Non-pigmented ciliary epithelial cell (primary cell): ENCODE measurements at regions not wholly inside any gene's neighbourhood (a gene's known extent, or its start where the extent isn't known, plus 50 kb on each side); places are given as distances from the start of the nearest gene placed in this dataset.

ENCODE experiments used
- DNase-seq: peaks from one replicate; pipeline ENCODE4 v3.0.0-alpha.2; 2010; ENCODE audit warnings: low read depth

DNA sequence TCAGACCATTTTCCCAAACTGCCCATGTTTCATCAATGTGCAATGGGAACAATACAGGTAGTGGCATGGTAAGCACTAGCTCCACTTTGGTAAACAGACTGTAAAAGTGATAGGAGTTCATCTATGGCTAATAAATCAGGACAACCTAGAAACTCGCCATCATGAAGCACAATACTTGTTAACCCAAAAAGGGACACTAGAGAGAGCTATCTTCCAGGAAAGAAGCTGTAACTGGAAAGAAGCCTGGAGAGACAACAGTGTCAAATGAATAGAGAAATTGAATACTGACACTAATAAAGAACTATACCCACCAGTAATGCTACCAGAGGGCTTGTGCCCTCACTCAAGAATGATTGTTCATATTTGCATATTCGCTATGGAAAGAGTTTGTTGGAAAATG lies 164.7 kb upstream of the RGS18 start:
- no peak for DNase-seq

DNA sequence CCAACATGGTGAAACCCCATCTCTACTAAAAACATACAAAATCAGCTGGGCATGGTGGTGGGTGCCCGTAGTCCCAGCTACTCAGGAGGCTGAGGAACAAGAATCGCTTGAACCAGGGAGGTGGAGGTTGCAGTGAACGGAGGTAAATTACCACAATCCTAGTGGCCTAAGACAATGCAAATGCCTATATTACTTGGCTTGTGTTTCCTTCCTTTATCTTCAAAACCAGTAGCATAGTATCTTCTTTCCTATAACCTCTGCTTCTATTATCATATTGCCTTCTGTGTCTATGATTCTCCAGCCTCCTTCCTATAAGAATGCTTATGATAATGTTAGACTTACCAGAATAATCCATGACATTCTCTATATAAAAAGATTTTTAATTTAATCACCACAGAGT lies 156.2 kb upstream of the RGS18 start:
- DNase-seq = no peak

DNA sequence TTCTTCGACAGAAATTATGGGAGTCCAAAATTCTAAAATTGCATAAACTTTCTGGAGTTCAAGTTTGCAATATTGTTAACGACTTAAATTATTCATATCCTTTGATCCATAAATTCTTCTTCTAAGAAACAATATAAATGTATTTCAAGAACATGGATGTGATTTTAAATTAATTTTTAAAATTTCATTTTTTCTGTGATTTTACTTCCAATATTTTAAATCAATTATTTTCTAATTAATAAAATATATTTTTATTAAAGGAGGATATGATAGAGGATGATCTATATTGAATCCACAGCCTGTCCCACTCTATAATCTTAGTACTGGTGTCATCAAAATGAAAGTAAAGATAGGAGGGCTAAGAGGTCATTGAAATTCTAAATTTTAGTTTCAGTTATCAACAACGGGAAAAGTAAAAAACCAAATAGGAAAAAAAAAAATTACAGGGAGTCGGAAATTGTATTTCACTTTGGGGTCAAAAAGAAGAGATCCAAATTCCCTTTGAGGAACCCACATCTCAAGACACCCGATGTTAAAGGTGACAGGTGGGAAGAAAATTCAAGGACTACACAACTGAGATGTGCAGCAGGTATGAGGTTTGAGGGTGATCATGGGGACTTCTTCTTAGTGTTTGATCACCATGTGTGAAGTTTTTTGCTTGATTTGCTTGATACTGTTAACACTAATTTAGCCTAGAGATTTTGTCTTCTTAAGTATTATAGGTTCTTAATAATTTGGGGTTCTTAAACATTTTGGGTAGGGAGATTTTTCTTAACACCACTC lies 154.8 kb upstream of the RGS18 start:
- DNase-seq = no peak

DNA sequence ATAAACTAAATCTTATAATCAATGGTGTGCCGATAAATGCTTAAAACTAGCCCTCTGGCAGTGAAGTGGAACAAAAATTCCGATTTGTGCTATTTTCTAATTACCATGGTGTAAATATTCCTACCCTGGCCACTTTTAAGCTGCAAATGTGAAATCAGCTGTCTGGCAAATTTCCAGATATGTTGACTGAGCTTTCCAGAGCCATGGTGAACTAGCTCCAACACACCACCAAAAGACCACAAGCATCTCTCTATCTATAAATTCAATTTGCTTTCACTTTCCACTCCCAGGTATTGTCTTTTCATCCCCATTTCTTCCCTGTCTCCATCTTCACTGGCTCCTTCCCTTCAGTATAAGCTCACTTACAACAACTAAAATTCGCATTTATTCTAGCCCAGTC lies 152.3 kb upstream of the RGS18 start:
- no peak for DNase-seq

DNA sequence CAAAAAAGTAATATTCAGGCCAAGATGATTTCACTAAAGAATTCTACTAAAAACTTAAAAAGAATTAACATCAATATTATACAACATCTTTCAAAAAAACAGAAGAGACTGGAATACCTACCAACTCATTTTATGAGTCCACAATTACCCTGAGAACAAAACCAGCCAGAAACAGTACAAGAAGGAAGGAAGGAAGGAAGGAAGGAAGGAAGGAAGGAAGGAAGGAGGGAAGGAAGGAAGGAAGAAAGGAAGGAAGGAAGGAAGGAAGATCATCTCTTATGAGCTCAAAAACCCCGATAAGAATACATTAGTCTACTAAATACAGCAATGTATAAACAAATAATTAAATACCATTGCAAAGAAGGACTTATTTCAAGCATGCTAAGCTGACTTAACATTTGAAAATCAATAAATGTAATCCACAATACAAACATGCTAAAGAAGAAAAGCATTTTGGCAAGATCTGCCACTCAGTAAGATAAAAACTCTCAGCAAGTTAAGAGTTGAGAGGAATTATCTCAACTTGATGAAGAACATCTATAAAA lies 149.9 kb upstream of the RGS18 start:
- no peak for DNase-seq

DNA sequence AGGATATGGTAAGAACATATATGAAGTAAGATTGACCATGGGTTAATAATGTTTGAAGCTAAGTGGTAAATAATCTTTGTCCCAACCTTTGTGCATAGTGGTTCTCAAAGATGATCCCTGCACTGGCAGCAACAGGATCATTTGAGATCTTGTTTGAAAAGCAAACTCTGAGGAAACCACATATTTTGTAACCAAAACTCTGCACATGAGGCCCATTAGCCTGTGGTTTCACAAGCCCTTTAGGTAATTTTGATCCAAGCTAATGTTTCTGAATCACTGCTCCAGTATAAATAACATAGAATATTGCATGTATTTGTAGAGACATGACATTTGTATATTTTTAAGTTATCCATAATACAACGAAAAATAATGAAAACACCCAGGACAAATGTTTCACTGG lies 147.9 kb upstream of the RGS18 start:
- no peak for DNase-seq

DNA sequence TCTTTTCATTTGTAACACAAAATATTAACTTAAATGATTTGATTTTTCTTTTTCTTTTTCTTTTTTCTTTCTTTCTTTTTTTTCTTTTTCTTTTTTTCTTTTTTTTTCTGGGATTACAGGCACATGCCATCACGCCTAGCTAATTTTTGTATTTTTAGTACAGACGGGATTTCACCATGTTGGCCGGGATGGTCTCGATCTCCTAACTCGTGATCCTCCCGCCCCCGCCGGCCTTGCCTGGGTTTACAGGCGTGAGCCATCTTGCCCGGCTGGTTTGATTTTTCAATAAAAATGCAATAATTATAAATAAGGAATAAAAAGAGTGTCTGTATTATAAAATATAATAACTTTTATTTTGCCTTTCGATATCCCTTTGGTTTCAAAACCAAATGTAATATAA lies 146.7 kb upstream of the RGS18 start:
- no peak for DNase-seq

DNA sequence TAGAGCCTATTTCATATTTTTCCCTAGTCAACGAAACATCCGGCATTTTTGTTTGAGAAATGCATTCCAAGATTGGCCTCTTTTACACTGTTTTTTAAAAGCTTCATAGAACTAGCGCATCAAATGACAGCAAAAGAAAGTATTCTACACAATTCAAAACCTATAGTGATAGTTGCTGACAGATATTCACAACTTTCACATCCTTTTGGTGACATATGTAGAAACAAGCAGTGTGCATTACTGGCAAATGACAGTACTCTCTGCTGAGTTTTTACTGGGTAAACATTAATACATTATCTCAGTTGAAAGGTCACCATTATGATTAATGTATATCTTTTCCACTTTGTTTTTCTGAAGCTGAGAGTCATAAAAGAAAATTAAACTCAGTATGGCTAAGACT lies 135.4 kb upstream of the RGS18 start:
- no peak for DNase-seq

DNA sequence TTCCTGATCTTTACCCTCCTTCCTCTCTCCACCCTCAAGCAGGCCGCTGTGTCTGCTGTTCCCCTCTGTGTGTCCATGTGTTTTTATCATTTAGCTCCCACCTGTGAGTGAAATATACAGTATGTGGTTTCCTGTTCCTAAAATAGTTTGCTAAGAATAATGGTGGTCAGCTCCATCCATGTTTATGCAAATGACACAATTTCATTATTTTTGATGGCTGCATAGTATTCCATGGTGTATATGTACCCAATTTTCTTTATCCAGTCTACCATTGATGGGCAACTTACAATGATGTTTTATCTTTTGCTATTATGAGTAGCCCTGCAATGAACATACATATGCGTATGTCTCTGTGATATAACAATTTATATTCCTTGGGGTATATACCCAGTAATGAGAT lies 133.4 kb upstream of the RGS18 start:
- DNase-seq = no peak

DNA sequence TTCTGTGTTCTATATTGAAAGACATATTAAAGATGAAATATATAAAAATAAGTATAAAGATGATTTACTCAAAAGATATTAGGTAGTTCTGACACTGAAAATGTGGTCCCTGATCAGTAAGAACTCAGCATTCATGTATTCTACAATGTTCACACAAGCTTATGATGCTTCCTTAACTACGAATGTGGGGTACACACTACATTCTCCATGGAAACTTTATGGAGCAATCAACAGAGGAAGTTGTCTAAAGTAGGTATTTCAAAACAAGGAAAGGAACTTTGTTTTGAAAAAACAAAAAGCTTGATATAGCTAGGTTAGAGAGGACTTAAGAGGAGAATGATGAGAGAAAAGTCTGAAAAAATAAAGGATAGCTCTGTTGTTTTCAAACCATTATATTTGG lies 119.7 kb upstream of the RGS18 start:
- no peak for DNase-seq

DNA sequence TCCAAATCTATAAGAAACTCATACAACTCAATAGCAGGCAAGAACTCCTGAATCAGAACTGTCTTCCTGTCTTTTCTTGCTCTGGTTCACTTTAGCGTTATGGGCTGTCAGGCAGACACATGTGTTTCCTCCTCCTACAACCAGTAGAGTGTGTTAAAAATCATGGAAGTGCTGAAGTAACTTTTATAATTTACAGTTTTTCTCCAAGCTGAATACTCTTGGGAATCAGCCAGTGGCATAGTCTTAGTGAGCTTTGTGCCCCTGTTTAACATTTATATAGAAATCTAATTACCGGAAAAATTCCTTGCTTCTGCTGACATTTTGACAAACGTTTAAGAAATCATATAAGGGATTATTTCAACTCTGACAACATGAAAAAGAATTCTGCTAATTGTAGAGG lies 113.1 kb upstream of the RGS18 start:
- DNase-seq = no peak

DNA sequence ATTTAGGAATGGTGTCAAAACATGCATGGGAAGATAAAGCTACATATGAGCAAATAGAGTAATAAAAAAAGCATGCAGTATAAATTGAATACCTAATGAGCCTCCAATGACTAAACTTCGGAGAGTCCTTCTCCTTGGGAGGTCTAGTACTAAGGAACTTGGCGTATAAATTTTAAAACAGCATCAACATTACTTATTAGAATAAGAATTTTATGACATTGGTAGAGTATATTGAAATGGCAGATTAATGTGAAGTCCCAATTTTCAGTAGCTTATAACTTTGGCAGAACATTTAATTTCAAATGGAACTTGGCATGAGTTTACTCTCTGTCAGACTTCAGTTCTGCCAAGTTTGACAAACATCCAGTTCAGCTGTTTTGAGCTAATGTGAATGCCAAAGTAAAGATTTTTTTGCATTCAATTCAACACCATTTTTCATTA lies 104.7 kb upstream of the RGS18 start:
- no peak for DNase-seq

DNA sequence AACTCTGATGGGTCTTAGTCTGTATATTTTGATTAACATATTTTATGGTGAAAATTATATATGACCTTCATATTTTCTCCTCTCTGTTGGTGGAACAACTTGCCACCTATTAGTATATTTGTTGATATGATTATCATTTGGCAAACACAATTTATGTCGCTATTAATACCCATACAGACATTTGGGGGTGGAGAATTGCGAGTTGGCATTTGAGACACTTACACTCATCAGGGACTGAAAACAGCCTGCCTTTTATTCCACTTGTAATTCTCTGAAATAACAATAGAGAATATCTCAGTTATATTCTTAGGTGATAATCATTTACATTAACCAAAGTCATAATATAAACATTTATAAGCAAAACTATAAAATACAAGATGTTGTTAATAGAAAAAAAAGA lies 100.5 kb upstream of the RGS18 start:
- no peak for DNase-seq

DNA sequence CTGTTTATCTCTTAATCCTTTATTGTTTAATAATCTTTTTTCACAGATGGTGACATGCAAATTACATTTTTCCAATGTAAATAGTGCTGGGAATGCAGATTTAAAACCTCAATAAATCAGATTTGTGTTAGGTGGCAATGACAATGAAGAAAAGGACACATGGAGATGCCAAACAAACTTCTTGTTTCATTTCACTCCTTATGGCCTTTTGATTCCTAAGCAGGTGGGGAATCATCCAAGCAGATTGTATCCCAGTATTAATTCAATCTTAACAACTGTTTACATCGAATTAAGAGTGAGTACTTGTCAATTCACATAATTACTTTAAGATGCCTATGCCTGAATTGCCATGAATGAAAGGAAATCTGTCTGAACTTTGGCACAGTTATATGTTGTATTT lies 98.9 kb upstream of the RGS18 start:
- no peak for DNase-seq

DNA sequence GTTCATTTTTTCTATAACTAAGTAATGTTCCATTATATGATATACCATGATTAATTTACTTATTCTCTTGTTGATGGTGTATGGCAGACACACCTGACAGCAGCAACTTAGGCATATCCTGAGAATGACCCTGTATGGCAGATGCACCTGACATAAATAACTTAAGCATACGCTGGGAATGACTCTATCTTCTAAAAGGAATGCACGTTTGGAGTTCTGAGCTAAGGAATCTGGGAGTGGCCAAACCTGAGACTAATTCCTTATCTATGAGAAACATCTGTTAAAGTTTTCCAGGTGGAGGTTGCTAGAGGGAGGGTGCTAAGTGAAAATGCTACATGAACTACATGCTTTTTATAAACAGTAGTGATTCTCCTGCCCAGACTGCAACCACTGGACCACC lies 96.7 kb upstream of the RGS18 start:
- no peak for DNase-seq

DNA sequence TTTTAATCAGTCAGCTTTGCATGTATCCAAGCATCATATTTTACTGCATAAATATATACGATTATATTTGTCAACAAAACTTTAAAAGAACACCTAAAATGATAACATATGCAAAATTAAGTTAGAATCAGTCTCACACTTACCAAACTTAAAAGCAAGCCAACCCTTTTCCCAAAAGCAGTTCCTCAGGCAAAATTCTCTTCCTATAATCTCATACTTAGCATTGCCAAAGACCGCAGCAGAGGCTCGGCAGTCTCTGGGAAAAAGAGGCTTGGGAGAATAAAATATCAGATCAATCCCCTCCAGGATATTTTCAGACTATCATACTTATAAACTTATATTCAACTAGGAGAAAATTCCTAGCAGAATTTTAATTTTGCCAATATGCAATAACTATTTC lies 93.2 kb upstream of the RGS18 start:
- DNase-seq = no peak

DNA sequence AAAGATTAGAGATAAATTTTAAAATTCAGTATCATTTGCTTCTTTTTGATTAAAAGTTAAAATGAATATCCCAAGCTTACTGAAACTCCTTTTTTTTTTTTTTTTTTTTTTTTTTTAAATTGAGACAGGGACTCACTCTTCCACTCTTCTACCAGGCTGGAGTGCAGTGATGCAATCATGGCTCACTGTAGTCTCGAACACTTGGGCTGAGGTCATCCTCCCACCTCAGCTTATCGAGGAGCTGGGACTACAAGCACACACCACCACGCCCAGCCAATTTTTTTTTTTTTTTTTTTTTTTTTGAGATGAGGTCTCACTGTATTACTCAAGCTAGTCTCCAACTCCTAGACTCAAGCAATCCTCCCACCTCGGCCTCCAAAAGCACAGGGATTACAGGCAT lies 92.1 kb upstream of the RGS18 start:
- no peak for DNase-seq

DNA sequence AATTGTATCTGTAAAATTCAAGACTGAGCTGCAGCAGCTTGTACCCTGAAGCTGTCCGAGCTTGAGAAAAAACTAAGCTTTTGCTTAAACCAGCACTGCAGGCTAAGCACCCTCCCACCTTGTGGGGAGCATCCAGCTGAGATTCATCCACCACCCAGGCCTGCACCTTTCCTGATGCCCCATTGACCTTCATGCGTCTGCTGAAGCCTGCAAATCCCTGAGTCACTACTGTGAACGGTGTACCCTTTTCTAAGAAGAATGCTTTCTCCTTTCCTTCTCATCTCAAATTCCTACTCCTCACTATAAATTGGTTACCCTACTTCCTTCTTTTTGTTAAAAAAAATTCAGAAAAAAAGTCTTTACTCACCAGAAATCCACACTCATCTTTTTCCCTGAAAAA lies 90.9 kb upstream of the RGS18 start:
- DNase-seq = no peak

DNA sequence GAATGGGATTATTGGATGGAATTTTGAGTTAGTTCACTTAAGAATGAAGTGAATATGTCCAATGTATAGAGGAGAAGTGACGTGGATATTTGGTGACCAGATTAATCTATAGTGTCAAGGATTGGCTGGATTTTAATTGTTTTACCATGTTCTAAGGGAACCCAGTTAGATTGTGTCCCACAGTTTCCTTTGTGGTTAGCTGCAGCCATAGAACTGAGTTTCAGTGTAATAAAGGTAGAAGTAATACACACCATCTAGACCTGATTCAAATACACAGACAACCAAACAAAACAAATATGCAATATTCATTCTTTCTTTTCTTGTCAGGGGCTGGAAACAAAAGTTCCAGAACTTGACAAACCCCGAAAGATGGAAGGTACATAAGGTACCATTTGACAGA lies 88.0 kb upstream of the RGS18 start:
- DNase-seq = no peak

DNA sequence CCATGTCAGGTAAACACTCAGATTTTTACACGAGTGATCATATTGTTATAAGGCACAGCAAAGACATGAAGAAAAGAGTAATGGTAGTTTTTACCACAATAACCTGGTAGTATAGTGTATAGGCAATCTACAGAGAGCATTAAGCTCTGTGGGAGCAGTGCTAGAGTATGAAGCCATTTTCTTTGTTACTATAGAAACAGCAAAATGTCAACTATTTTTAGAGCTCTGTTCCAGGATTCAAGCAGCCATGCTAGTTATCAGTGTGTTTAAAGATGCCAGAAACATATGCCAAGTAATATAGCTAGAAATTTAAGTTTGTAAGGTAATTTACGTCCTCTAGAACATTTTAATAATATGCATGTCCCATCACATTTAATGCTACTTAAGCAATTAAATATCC lies 77.6 kb upstream of the RGS18 start:
- DNase-seq = no peak

DNA sequence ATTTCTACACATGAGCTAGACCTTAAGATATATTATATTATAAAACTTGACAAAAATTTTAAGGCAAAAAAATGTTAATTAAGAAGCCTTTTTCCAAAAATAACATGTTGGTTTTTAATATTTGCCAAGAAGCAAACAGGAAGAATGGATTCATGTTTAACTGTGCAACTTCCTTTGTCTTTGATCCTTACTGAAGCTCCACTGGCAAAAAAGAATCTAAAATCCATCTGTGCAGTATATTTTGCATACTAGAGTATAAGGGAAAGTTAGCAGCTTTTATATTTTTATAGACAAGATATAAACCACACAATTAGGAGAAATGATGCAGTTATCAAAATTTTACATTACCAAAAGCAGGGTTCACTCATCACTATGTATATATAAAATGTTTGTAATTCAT lies 76.9 kb upstream of the RGS18 start:
- DNase-seq = no peak

DNA sequence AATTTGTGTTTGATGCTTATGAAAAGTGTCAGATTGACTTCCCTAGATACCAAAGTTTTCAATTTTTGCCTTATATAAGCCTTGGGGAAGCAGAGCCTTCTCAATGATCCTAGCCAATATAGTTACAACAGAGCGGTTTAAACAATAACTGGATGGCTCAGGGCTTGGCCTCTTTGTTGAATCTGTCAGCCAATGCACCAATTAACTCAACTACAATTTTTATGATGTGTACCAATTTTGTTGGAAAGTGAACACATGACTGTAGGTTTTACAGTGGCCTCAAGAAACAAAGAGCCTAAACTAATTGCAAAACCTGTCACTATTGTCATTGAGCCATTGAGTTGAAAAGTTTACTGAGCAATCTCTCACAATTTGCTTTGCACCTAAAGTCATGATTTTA lies 71.6 kb upstream of the RGS18 start:
- DNase-seq = no peak

DNA sequence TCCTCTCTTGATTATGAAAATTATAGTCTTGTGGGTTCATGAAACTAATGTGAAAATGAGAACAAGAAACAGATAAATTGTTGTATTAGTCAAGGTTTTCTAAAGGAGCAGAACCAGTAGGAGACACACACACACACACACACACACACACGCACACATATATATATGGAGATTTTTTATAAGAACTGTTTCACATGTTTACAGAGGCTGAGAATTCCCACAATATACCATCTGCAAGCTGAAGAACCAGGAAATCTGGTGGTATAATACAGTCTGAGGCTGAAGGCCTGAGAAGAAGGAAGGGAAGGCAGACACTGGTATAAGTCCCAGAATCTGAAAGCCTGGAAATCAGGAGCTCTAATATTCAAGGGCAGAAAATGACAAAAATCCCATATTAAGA lies 70.9 kb upstream of the RGS18 start:
- no peak for DNase-seq

DNA sequence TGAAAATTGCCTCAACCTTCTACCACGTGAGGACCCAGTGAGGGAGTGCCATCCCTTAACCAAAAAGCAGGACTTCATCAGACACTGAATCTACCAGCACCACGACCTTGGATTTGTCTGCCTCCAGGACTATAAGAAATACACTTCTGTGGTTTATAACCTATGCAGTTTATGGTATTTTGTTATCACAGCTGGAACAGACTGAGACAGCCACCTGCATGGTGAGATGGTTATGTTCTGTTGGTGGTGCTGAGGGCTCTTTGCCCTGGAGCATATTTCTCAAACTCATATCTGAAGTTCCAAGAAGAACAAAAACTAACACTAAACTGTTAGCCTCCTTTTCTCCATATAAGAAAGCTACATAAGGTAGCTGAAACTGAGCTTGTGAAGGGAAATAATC lies 69.8 kb upstream of the RGS18 start:
- DNase-seq = no peak
